Tibial nerve (tissue), 4 donors: ENCODE measurements at regions not wholly inside any gene's neighbourhood (a gene's known extent, or its start where the extent isn't known, plus 50 kb on each side); places are given as distances from the start of the nearest gene placed in this dataset.

Experiments
- CTCF ChIP-seq, 5 experiments: fragments of 200-600 bp in 3 of 5; fragments of 450-650 bp in 2 of 5; sonication (generic) in 3 of 5; IDR thresholded peaks; one replicate each; pipeline ENCODE4 v1.5.1; 2016 to 2019; ENCODE audit warnings: antibody characterized with exemption in 5 of 5, mild to moderate bottlenecking in 3 of 5, moderate library complexity in 2 of 5
- EP300 ChIP-seq, 2 donors: sonication (generic); formaldehyde crosslinking; IDR thresholded peaks; one replicate each; pipeline ENCODE4 v1.6.1; 2017; ENCODE audit warnings: antibody characterized with exemption in 2 of 2, mild to moderate bottlenecking in 1 of 2
- POLR2A ChIP-seq, 2 donors: fragments of 450-650 bp; IDR thresholded peaks; one replicate each; pipeline ENCODE4 v1.6.1; 2017; ENCODE audit warnings: antibody characterized with exemption in 2 of 2, mild to moderate bottlenecking in 2 of 2, moderate library complexity in 2 of 2

GRCh38 chr1:112817555-112818373, 102.6 kb upstream of the PPM1J start:
- TF ChIP-seq CTCF (IDR thresholded peaks at IDR 0.05) (no peak), POLR2A (IDR thresholded peaks at IDR 0.05) (no peak), EP300 (IDR thresholded peaks at IDR 0.05) (no peak)
